ENCODE measurements at regions not wholly inside any gene's neighbourhood (a gene's known extent, or its start where the extent isn't known, plus 50 kb on each side); places are given as distances from the start of the nearest gene placed in this dataset.
"Not testable (repeated sequence)": the region's sequence is repeated elsewhere in the genome, so short reads cannot be mapped to it uniquely, and the experiment has no call there.

GRCh38 chr6:137709424-137710236, 157.4 kb upstream of the TNFAIP3 start:
- H3K9me3 Mint-ChIP-seq: peaks cover 10% of the 10 kb centered on the region
- H3K36me3 Mint-ChIP-seq (ENCODE audit: low read depth): peaks cover 8% of the 10 kb centered on the region
- peak overlapping the region; percentile 92 for H3K27ac Mint-ChIP-seq
- no peaks in the 10 kb centered on the region for H3K27me3 Mint-ChIP-seq
- H3K4me1 Mint-ChIP-seq: peaks cover 50% of the 10 kb centered on the region
- peak overlapping the region; percentile 78 for H3K4me3 Mint-ChIP-seq
- ATAC-seq (replicated peaks): peak; percentile 72

- Mint-ChIP-seq H3K4me3 (peak overlapping the region; percentile 1), H3K4me1 (peaks cover 43% of the 10 kb centered on the region), H3K36me3 (ENCODE audit: low read depth) (peaks cover 14% of the 10 kb centered on the region), H3K27ac (peak overlapping the region; percentile 18), H3K27me3 (no peaks in the 10 kb centered on the region), H3K9me3 (peaks cover 10% of the 10 kb centered on the region)
- ATAC-seq (replicated peaks): no peak
Measured at GRCh38 chr6:137711972-137712371, 155.1 kb upstream of the TNFAIP3 start.

DNA sequence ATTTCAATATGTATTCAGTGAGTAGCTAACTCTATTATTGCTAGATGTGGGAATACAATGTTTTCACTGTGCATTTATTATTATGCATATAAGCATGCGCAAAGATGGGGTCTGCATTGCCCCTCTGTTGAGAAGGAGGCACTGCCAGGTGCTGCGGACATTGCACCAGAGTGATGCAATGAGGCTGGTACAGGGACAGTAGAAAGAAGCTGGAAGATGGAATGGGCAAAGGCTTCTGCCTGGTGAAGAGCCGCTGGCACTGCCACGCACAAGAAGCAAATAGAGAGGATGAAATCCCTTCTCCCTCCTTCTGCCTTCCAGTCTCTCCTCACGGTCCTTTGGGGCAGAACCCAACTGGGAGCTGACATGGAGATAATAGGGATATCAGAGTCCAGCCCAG, 154.5 kb upstream of the TNFAIP3 start:
- H3K4me3 Mint-ChIP-seq: no peak overlapping the region
- peaks cover 10% of the 10 kb centered on the region for H3K9me3 Mint-ChIP-seq
- H3K27me3 Mint-ChIP-seq: no peaks in the 10 kb centered on the region
- peaks cover 19% of the 10 kb centered on the region for H3K36me3 Mint-ChIP-seq (ENCODE audit: low read depth)
- peaks cover 48% of the 10 kb centered on the region for H3K4me1 Mint-ChIP-seq
- H3K27ac Mint-ChIP-seq: no peak overlapping the region
- ATAC-seq (replicated peaks): no peak

DNA sequence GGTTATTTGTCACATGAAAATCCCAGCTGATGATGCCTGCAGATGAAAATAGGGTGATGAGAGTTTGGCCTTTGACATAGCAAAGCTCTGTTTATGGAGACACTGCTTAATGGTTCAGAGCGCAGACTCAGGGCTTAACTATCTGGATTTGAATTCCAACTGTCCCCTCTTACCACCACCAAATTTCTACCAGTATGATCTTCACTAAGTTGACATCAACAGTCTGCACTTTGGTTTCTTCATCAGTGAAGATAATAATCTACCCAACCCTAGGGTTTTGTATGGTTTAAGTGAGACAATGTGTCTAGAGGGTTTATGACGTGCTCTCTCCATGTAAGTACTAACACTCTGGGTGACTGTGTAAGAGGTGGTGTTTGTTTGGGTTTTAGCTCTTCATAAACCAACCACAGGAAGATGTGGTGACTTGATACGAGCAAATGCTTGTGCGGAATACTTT, 151.4 kb upstream of the TNFAIP3 start:
- H3K36me3 Mint-ChIP-seq (ENCODE audit: low read depth): peaks cover 13% of the 10 kb centered on the region
- peak overlapping the region; percentile 98 for H3K27ac Mint-ChIP-seq
- H3K9me3 Mint-ChIP-seq: peaks cover 15% of the 10 kb centered on the region
- peaks cover 40% of the 10 kb centered on the region for H3K4me1 Mint-ChIP-seq
- ATAC-seq (replicated peaks): peak; percentile 85
- peak overlapping the region; percentile 67 for H3K4me3 Mint-ChIP-seq
- no peaks in the 10 kb centered on the region for H3K27me3 Mint-ChIP-seq

- Mint-ChIP-seq H3K36me3 (ENCODE audit: low read depth) (peaks cover 13% of the 10 kb centered on the region), H3K4me1 (peaks cover 34% of the 10 kb centered on the region)
- ATAC-seq (replicated peaks): peak; percentile 82
Measured at GRCh38 chr6:137717074-137718073, 149.7 kb upstream of the TNFAIP3 start.

GRCh38 chr6:137718903-137719302, 148.2 kb upstream of the TNFAIP3 start:
- H3K4me3 Mint-ChIP-seq: peak overlapping the region; percentile 67
- peaks cover 13% of the 10 kb centered on the region for H3K36me3 Mint-ChIP-seq (ENCODE audit: low read depth)
- H3K27me3 Mint-ChIP-seq; H3K9me3 Mint-ChIP-seq; ATAC-seq (replicated peaks): not testable (repeated sequence)
- peak overlapping the region; percentile 98 for H3K27ac Mint-ChIP-seq
- peaks cover 39% of the 10 kb centered on the region for H3K4me1 Mint-ChIP-seq

More at GRCh38 chr6:137717074-137718073, 149.7 kb upstream of the TNFAIP3 start:
- Mint-ChIP-seq H3K27me3 (no peaks in the 10 kb centered on the region), H3K27ac (peak overlapping the region; percentile 98), H3K9me3 (peaks cover 10% of the 10 kb centered on the region), H3K4me3 (peak overlapping the region; percentile 67)

DNA sequence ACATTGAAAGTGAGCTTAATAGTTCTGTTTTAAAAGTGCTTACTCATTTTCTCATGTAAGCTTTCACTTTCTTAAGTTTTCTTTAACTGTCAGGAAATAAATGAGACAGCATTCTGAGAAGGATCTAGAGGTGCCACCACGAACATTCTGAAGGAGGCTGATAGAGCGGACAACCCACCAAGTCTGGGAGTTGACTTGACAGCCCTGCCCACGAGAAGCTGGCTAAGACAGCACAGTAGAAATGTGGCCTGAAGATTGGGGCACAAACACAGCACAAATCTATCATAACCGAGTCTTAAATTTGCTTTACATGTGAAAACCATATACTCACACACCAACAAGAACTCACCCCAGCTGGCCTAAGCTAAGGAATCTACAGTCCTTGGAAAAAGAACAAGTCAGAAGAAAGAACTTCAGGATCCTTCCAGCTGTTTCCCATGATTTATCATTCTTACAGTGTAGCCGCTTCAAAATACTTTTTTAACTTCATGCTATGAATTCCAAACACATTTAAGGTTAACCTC, 144.2 kb upstream of the TNFAIP3 start:
- peak; percentile 83 for ATAC-seq (replicated peaks)
- peaks cover 4% of the 10 kb centered on the region for H3K9me3 Mint-ChIP-seq
- peaks cover 5% of the 10 kb centered on the region for H3K27me3 Mint-ChIP-seq
- peak overlapping the region; percentile 72 for H3K27ac Mint-ChIP-seq
- peaks cover 24% of the 10 kb centered on the region for H3K4me1 Mint-ChIP-seq
- peak overlapping the region; percentile 57 for H3K4me3 Mint-ChIP-seq
- peaks cover under 1% of the 10 kb centered on the region for H3K36me3 Mint-ChIP-seq (ENCODE audit: low read depth)

DNA sequence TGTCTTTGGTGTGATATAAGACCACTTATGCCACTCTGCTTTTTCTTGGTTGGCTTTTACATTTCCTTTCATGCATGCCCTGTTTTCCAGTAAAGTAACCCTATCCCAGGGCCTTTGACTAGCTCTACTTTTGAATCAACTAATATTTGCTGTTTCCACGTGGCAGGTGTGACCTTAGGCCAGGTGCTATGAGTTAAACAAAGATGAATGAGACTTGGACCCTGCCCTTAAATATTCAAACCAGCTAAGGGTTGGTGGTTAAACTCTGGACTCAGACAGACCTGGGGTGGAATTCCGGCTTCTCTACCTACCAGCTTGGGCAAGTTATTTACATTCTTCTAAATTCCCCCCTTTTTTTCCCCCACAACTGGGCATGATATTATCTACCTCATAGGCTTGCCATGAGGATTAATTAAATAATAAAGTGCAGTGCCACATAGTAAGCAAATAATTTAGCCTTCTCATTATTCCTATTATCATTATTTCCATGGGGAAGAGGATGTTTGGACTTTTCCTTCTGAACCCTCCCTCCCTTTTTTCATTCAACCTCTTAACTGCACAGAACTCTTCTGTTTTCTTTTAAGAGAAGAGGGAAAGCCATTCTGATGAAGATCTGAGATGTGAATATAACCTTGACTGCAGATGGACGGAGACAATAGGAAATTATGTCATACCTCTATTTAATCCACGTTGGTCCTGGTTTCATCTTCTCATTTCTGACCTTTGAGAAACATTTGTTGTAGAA, 143.6 kb upstream of the TNFAIP3 start:
- Mint-ChIP-seq H3K27ac (no peak overlapping the region), H3K27me3 (peaks cover 8% of the 10 kb centered on the region), H3K4me1 (peaks cover 19% of the 10 kb centered on the region), H3K4me3 (no peak overlapping the region), H3K9me3 (no peaks in the 10 kb centered on the region), H3K36me3 (ENCODE audit: low read depth) (no peaks in the 10 kb centered on the region)
- ATAC-seq (replicated peaks): no peak

DNA sequence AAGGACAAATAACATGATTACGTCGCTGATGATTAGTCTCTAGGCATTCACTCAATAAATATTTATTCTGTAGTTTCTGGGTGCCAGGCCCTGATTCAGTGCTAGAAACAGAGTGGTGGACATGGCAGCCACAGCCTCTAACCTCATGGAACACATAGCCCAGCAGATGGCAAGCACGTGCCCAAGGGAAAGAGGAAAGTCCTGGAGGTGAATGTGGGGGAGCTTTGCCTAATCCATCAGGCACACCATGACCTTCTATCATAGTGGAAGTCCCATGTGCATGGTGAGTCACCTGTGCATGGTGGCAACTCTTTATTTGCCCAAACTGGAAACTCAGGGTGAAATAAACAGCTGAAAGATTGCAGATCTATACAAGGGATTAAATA, 143.0 kb upstream of the TNFAIP3 start:
- Mint-ChIP-seq H3K9me3 (no peaks in the 10 kb centered on the region), H3K4me3 (no peak overlapping the region), H3K27ac (no peak overlapping the region), H3K4me1 (peaks cover 17% of the 10 kb centered on the region), H3K27me3 (peaks cover 8% of the 10 kb centered on the region), H3K36me3 (ENCODE audit: low read depth) (no peaks in the 10 kb centered on the region)
- no peak for ATAC-seq (replicated peaks)

DNA sequence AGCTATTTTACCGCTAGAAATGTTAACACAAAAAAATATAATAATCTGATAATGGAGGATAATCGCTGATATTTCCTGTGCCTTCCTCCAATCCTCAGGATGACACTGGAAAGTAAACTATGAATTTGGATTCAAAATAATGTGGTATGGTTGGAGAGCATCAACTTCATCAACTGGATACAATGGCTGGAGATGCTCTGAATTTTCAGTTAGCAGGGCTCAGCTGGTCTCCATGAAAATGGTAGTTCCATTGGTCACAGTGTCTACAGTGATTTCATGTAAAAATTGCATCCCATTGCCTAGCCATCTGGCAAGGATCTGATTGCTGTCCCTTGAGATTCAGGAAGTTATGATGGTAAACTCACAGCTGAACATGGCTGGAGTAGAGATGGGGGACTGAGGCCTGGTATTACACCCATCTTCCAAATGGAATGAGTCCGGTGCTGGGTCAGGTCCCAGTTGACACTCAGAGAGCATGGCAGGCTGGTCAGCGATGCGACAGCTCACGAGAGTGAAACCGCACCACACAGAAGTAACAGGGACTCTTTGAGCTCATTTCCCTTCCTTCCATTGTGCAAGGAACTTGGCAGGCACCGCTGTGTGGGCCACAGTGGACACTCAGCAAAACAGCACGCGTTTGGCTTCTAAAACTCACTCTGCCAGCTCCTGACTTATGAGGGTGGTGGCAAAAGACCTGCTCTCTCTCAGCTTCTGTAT, 142.4 kb upstream of the TNFAIP3 start:
- Mint-ChIP-seq H3K27ac (no peak overlapping the region), H3K9me3 (no peaks in the 10 kb centered on the region)

GRCh38 chr6:137725949-137726348, 141.1 kb upstream of the TNFAIP3 start:
- Mint-ChIP-seq H3K9me3 (no peaks in the 10 kb centered on the region), H3K4me3 (no peak overlapping the region), H3K36me3 (ENCODE audit: low read depth) (no peaks in the 10 kb centered on the region), H3K27me3 (peaks cover 8% of the 10 kb centered on the region), H3K4me1 (peaks cover 17% of the 10 kb centered on the region), H3K27ac (no peak overlapping the region)
- peak; percentile 47 for ATAC-seq (replicated peaks)

More for the DNA sequence above, 142.4 kb upstream of the TNFAIP3 start:
- ATAC-seq (replicated peaks): no peak
- Mint-ChIP-seq H3K27me3 (peaks cover 8% of the 10 kb centered on the region), H3K4me3 (no peak overlapping the region), H3K36me3 (ENCODE audit: low read depth) (no peaks in the 10 kb centered on the region), H3K4me1 (peaks cover 17% of the 10 kb centered on the region)

DNA sequence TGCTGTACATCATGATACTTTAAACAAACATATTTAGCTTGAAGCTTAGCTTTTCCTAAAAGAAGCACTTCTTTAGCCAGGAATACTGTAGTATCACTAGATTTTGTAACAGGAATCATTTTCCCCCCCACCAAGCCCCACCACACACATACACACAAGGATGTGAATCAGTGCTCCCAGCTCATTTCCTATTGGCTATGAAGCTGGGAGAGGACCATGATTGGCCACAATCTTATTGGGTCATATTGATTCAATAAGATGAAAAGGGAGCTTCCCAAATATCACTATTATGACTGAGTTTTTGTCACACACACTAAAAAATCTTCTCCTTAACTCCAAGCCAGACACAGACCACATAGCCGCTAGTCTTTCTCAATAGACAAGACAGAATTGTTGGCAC, 140.5 kb upstream of the TNFAIP3 start:
- Mint-ChIP-seq H3K27me3 (peaks cover 8% of the 10 kb centered on the region), H3K27ac (no peak overlapping the region), H3K4me3 (no peak overlapping the region), H3K4me1 (peaks cover 17% of the 10 kb centered on the region), H3K9me3 (no peaks in the 10 kb centered on the region), H3K36me3 (ENCODE audit: low read depth) (no peaks in the 10 kb centered on the region)
- ATAC-seq (replicated peaks): no peak

DNA sequence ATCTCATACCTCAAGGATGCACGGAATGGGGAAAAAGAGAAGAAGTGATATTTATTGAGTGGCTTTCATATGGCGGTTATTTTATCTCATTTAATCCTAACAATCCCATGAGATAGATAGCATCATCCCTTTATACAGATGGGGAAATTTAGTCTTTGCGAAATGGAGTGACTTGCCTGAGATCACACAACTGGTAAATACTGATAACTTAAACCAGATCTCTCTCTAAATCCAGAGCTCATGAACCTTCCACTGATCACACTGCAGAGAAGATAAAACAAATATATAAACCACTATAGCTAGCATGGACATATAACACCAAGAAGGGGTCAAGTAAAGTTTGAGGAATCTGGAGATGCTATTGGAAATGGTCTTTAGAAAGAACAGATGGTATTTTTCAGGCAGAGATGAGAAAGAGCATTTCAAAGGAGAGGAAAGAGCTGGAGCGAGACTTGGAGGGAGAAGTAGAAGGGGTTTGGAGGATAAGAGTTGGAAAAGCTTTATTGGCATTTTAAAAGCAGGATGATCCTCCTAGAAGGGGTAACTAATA, 139.8 kb upstream of the TNFAIP3 start:
- peaks cover 8% of the 10 kb centered on the region for H3K27me3 Mint-ChIP-seq
- no peaks in the 10 kb centered on the region for H3K36me3 Mint-ChIP-seq (ENCODE audit: low read depth)
- no peaks in the 10 kb centered on the region for H3K9me3 Mint-ChIP-seq
- ATAC-seq (replicated peaks): no peak
- H3K4me3 Mint-ChIP-seq: no peak overlapping the region
- peaks cover 17% of the 10 kb centered on the region for H3K4me1 Mint-ChIP-seq
- H3K27ac Mint-ChIP-seq: no peak overlapping the region
